Head of caudate nucleus (tissue), 42 donors: ENCODE measurements at regions not wholly inside any gene's neighbourhood (a gene's known extent, or its start where the extent isn't known, plus 50 kb on each side); places are given as distances from the start of the nearest gene placed in this dataset.

Experiments
- DNase-seq, 42 donors: peaks; one replicate each; pipeline versions ENCODE4 v3.0.0 to v3.0.0-alpha.2; 2020 to 2021; ENCODE audit warnings: mixed read lengths in 7 of 42
- intact Hi-C: fragments of 100-400 bp; cut with DNase I; formaldehyde crosslinking; loops from one replicate; pipeline ENCODE4 v1.15.0; 2022

DNA sequence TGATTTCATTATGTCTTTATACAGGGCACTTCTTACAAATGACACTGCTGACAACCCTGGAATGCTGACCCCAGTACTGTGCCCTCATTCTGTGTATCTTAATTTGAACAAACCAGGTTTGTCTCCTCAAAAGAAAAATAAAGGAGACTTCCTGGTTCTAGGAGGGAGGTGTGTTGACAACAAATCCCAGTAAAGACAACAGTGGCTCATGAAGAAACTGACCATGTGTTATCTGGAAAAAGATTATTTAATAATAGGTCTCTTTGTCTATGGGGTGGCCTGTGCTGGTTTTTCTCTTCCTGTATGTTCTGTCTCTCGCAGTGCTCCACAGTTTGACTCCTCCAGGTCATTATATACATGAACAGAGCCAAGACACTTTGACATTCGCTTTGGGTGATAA lies 454.6 kb downstream of the LMO4 start:
- DNase-seq = no peak
- intact Hi-C loops = no loop called here

DNA sequence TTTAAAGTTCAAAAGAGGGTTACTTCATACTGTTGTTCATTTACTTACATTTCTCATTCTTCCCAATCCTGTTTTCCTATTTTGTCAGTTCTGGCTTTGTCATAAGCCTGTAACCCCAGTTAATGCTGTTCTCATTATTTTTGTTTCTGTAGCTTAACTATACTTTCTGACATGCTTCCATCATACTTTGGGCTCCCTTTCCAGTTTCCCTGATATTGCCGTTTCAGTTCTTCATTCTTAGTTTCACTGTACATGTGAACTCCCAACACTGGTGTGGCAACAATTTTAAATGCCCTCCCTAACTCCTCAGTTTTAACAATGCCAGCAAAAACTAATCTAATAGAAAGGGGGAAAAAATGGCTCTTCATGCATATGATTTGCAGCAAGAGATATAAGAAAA lies 456.7 kb downstream of the LMO4 start:
- no peak for DNase-seq
- intact Hi-C loops = no loop called here

- intact Hi-C loops = no loop called here
- DNase-seq = no peak
Observed at GRCh38 chr1:87786229-87786628, 457.5 kb downstream of the LMO4 start.

GRCh38 chr1:87786861-87787545 lies 458.3 kb downstream of the LMO4 start:
- intact Hi-C loops = no loop called here
- DNase-seq = no peak

DNA sequence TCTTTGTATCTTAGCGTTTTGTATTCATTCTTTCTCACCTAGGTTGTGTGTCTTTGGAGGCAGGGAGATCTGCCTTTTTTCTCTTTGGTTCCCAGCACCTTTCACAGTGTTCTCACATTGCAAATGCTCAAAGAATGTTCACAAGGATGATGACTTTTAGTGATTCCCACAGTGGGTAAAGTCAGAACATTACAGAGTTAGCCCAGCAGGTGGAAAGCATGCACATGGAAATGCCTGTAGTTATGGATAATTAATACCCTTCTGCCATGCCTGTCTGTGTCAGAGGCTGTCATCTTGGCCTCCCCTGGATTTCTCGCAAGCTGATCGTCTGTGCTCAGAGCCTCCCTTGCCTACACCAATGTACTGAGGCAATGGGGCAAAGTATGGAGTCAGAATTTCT lies 458.9 kb downstream of the LMO4 start:
- intact Hi-C loops = no loop called here

DNA sequence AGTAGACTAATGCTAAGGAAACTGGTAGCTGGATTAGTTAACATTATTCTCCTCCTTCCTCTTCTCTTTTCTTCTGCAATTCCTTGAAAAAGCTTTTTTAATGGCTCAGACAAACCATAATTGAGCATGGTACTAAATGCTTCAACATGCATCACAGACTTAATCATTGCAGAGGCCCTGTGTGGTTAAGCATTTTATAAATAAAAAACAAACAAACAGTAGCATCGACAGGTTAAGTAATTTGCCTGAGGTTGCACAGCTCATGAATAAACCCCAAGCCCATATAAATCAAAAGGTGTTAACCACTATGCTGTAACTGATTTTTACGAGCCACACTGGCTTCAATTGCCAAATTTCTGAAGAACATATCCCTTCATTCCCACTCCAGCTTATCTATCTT lies 462.1 kb downstream of the LMO4 start:
- intact Hi-C loops = no loop called here
- DNase-seq = no peak

More for the DNA sequence above, 458.9 kb downstream of the LMO4 start:
- DNase-seq = no peak

DNA sequence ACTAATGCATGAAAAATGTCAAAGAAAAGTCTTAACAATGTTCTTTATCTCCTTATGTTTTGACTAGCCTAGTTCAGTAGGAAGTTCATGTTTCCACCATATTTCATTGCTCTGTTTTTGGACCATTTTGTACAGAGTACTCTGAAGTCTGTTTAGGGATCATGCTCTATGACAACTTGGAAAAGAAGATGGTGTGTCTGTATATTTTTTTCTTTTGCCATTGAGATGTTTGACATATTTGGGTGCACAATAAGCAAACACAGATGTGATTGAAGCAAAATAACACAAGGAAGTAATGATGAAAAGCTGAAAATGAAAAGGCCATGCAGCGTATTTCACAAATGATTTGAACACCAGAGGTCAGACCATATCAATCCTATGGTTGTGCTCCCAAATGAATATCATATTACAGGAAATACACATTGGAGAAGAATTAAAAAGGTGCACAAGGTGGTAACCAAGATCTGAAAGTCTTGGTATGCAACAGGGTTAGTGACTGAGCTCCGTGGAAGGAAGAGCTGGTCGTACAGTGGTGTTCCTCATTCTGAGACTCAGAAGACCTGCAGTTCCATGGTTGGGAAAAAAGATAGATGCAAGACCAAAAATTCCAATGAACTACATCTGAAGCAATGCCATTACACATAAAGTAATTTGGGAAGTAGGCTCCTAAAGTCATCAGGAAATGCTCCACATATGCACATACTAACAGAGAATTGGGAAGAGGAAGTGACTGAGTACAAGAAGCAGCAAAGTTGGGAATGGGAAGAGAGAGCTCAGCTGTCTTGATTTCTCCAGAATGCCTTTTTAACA lies 463.5 kb downstream of the LMO4 start:
- no peak for DNase-seq
- intact Hi-C loops = no loop called here

DNA sequence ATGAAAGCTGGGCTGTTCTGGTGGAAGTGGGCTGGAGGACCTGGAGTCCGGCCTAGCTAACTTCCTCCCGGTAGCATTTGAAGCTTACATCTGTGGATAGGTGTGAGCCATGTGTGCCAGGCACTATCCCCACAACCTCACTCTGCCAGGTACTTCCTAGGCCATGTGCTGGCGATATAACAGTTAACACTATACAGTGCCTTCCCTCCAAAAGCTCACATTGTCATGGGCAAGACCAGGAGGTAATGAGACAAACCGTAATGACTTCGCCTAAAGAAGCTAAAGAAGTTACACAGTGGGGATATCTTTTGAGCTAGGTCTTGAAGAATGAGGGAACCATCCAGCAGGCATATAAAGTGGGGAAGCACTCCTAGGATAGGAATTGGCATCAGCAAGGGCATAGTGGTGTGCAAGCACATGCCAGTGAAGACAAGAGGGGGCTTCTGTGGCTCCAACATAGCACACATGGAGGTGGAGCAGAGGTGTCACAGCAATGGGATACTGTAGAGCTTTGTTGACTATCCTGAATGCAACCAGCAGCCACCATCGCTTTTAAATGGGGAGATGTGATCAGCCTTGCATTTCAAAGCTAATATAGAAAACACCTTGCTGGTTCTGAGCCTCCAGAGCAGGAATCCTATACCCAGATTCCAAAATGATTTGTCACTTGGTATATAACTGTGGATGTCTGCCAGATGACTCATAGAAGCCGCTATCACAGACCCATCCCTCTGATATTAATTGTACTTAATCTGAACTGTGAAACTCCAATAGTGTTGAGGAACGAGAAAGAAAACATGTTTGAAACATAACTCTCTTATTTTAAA lies 466.3 kb downstream of the LMO4 start:
- no peak for DNase-seq
- intact Hi-C loops = no loop called here

DNA sequence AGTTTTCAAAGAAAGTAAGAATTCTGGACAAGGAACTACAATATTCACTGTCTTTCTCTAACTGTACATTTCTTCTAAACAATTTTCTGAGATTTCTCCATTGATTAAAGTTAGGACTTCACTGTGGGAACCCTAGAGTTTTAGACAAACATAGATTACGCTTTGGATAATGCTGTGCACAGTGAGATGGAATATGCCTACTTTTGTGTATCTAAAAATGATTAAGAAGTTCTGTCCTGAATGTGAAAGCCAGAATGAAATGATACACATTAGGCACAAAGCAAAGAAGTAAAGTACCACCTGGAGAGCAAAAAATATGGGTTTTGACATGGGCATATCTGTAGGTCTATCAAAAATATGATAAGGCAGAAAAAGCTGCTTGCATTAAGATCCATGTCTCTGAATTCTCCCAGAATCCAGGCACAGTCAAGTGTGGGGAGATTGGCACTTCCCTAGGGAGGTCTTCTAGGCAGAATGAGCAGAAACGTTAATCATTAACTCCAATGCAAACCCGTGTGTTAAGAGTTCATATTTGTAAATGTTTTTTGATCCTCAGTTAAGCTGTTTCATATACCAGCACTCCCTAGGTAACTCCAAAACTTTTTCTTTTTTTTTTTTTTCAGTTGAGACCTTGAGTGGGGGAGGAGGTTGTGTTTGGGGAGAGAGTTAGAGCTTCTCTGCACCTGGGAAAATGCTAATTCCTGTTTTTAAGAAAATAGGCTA lies 467.1 kb downstream of the LMO4 start:
- intact Hi-C loops = no loop called here
- DNase-seq = no peak

- intact Hi-C loops = no loop called here
- no peak for DNase-seq
Observed at GRCh38 chr1:87796471-87796901, 467.8 kb downstream of the LMO4 start.

DNA sequence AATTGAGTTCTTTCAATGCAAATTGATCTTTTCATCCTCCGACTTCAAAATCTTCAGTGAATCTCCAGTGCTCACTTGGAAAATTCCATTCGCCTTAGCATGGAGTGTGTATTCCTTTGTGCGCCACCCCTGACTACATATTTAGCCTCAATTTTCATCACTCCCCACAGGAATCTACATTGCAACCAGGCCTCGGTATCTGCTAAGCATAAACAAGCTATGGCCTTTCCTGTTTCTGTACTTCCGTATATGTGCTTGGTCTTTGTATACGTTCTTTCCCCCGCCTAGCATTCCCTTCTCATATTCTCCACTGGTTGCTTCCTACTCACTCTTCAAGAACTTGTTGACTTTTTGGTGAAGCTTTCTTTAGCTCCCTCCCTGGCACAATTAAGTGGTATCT lies 470.8 kb downstream of the LMO4 start:
- intact Hi-C loops = no loop called here
- DNase-seq = no peak

DNA sequence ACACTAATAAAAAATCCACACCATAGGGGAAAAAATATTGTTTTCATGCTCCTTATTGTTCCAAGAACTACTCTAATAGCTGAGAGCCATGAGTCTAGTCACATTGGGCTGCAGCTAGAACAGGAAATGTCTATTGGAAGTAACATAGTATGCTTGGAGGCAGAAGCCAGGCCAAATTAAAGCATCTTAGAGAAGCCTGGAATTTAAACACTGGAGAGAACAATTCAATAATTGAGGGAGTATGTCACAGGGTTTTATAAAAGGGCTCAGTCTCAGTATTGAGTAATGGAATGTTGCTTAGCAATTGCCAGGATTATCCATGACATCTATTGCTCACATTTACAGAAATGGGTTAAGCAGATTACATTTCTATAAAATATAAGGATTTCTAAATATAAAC lies 471.3 kb downstream of the LMO4 start:
- intact Hi-C loops = no loop called here
- no peak for DNase-seq

GRCh38 chr1:87803375-87803774 lies 474.7 kb downstream of the LMO4 start:
- intact Hi-C loops = no loop called here

GRCh38 chr1:87804128-87804527 lies 475.4 kb downstream of the LMO4 start:
- DNase-seq = no peak
- intact Hi-C loops = no loop called here

More at GRCh38 chr1:87803375-87803774, 474.7 kb downstream of the LMO4 start:
- no peak for DNase-seq

- DNase-seq = no peak
- intact Hi-C loops = no loop called here
Observed at GRCh38 chr1:87805666-87806378, 477.1 kb downstream of the LMO4 start.

GRCh38 chr1:87806379-87807094 lies 477.9 kb downstream of the LMO4 start:
- intact Hi-C loops = no loop called here
- no peak for DNase-seq

GRCh38 chr1:87810166-87810565 lies 481.5 kb downstream of the LMO4 start:
- DNase-seq = no peak
- intact Hi-C loops = no loop called here
